ENCODE measurements at regions not wholly inside any gene's neighbourhood (a gene's known extent, or its start where the extent isn't known, plus 50 kb on each side); places are given as distances from the start of the nearest gene placed in this dataset.

DNA sequence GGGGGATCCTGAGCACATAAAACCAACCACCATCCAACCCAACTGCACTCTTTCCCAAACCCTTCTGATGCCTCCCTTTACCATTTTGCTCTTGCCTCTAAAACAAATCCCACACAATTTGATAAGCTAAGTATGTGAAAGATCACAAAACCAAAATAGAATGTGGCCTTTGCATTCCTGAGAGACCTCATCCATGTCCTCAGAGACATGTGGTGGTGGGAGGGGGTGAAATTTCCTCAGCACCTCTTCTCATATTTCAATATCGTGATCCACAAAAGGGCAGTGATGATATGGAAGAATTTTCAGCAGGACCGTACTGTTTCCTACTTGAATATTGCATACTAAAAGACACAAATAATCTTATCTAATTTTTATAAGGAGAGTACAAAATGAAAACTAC is 423.3 kb downstream of the TLE1 start:
- POLR2A ChIA-PET (ENCODE audit: low non-redundant PET): no interaction called here
- TF ChIP-seq, protein P1, sequence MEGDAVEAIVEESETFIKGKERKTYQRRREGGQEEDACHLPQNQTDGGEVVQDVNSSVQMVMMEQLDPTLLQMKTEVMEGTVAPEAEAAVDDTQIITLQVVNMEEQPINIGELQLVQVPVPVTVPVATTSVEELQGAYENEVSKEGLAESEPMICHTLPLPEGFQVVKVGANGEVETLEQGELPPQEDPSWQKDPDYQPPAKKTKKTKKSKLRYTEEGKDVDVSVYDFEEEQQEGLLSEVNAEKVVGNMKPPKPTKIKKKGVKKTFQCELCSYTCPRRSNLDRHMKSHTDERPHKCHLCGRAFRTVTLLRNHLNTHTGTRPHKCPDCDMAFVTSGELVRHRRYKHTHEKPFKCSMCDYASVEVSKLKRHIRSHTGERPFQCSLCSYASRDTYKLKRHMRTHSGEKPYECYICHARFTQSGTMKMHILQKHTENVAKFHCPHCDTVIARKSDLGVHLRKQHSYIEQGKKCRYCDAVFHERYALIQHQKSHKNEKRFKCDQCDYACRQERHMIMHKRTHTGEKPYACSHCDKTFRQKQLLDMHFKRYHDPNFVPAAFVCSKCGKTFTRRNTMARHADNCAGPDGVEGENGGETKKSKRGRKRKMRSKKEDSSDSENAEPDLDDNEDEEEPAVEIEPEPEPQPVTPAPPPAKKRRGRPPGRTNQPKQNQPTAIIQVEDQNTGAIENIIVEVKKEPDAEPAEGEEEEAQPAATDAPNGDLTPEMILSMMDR (conservative IDR thresholded peaks at IDR 0.05; ENCODE audit: low read depth): no peak
- CTCF ChIA-PET: no interaction called here
- no peak for DNase-seq (ENCODE audit: low spot score)
- no peak overlapping the region for H3K27ac ChIP-seq

DNA sequence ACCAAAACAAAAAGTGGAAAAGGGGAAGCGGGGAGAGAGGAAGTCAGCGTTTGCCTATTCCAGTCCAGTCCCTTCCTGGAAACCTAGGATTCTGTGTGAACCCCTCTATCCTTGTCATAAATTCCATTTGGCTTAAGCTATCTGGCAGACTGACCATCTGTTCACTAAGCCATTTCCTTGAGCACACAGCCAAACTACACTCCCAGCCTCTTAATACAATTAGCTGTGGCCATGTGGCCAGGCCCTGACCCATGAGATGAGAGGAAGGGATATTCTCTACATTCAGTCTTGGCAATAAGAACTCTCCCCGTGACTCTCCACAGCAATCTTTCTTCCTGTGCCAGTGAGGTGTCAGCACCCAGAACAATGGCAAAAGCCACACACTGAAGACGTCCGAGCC is 424.8 kb downstream of the TLE1 start:
- CTCF ChIA-PET: interaction anchor here (0.7 kb wide), 1 partner anchor 25 kb away, joined by 3 read pairs; no protein-coding TSS in a partner anchor

DNA sequence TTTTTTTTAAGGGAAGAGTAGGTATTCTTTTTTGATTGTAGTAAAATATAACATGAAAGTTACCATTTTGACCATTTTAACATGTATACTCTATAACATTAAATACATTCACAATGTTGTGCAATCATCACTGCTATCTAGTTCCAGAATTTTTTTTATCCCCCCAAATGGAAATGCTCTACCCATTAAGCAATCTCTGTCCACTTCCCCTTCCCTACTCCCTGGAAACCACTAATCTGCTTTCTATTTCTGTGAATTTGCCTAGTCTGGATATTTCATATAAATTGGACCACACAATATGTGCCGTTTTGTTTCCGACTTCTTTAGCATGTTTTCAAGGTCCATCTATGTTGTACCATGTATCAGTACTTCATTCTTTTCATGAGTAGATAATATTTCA is 429.5 kb downstream of the TLE1 start:
- DNase-seq (ENCODE audit: low spot score): no peak
- ChIA-PET CTCF (no interaction called here), POLR2A (ENCODE audit: low non-redundant PET) (no interaction called here)
- H3K27ac ChIP-seq: no peak overlapping the region
- TF ChIP-seq, protein P1 (conservative IDR thresholded peaks at IDR 0.05; ENCODE audit: low read depth): no peak

More for the DNA sequence above, 424.8 kb downstream of the TLE1 start:
- DNase-seq (ENCODE audit: low spot score): no peak
- POLR2A ChIA-PET (ENCODE audit: low non-redundant PET): no interaction called here
- TF ChIP-seq, protein P1 (conservative IDR thresholded peaks at IDR 0.05; ENCODE audit: low read depth): no peak
- H3K27ac ChIP-seq: no peak overlapping the region

DNA sequence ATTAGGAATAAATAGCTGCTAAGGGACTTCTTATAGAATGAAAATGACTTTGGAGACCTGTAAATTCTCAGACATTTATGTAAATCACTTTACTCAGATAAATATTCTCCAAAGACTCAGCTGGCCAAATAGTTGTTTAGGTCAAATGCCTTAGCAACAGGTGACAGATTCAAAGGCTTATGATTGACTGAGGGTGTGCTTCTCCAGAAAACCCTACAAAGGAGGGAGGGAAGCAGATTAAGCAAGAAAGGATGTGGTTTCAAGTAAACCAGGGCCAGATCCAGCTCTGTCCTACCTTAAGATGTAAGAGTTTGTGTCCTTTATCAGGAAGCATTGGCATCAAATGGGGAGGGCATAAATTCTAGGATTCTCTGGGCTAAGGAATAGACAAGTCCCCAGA is 433.0 kb downstream of the TLE1 start:
- POLR2A ChIA-PET (ENCODE audit: low non-redundant PET): no interaction called here
- no peak overlapping the region for H3K27ac ChIP-seq
- TF ChIP-seq, protein P1 (conservative IDR thresholded peaks at IDR 0.05; ENCODE audit: low read depth): no peak
- CTCF ChIA-PET: interaction anchor here (0.6 kb wide), 1 partner anchor 430 kb away, joined by 3 read pairs; no protein-coding TSS in a partner anchor
- no peak for DNase-seq (ENCODE audit: low spot score)

DNA sequence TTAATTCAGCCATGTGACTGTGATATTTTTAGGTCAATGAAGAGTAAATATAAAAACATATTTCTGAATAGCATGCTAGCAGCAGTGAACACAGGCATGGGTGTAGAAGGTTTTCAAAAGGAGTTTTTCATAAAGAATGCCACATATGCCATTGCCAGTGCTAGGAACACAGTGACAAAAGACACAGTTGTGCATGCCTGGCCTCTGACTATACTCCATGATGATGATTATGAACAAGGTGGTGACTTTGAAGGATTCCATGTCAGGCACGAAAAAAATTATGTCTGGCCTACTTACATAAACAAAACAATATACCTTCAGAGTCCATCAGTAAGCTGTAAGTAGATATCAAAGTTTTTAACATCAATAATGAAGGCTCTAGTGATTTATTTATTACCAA is 438.7 kb downstream of the TLE1 start:
- no peak overlapping the region for H3K27ac ChIP-seq
- POLR2A ChIA-PET (ENCODE audit: low non-redundant PET): no interaction called here
- CTCF ChIA-PET: no interaction called here
- DNase-seq (ENCODE audit: low spot score): no peak
- TF ChIP-seq, protein P1 (conservative IDR thresholded peaks at IDR 0.05; ENCODE audit: low read depth): no peak

DNA sequence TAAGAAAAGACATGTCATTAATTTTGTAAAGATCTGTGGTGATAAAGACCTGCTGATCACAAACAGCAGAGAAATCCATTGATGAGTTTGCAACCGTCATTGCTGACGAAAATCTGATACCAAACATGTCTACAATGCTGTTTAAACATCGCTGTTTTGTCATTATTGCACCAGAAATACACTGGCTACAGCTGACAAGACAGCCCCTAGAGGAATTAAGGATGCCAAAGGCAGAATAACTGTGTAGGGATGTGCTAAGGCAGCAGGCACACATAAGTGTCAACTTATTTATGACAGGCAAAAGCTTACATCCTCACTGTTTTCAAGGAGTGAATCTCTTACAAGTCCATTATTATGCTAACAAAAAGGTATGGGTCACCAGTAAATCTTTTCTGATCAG is 439.3 kb downstream of the TLE1 start:
- TF ChIP-seq, protein P1 (conservative IDR thresholded peaks at IDR 0.05; ENCODE audit: low read depth): no peak
- ChIA-PET POLR2A (ENCODE audit: low non-redundant PET) (no interaction called here), CTCF (no interaction called here)
- DNase-seq (ENCODE audit: low spot score): no peak
- no peak overlapping the region for H3K27ac ChIP-seq
